Esophagus muscularis mucosa (tissue), 4 donors: ENCODE measurements at regions not wholly inside any gene's neighbourhood (a gene's known extent, or its start where the extent isn't known, plus 50 kb on each side); places are given as distances from the start of the nearest gene placed in this dataset.

Source experiments
- DNase-seq: peaks from one replicate; pipeline ENCODE4 v3.0.0-alpha.2; 2017; ENCODE audit errors: extremely low spot score
- H3K27ac ChIP-seq, 4 donors: fragments of 200-600 bp; sonication (generic); replicated peaks in 1 of 4; 1 replicate in 3 of 4; 2 replicates in 1 of 4; pipeline ENCODE4 v1.5.1; 2016 to 2019; ENCODE audit warnings: mild to moderate bottlenecking in 1 of 4
- H3K27me3 ChIP-seq, 4 donors: fragments of 200-600 bp; sonication (generic); one replicate each; pipeline versions ENCODE4 v1.5.1 to v1.6.0; 2016 to 2019
- H3K36me3 ChIP-seq, 4 donors: fragments of 200-600 bp; sonication (generic); one replicate each; pipeline ENCODE4 v1.5.1; 2016 to 2019
- H3K4me1 ChIP-seq, 4 donors: fragments of 200-600 bp; sonication (generic); one replicate each; pipeline ENCODE4 v1.5.1; 2016 to 2019
- H3K4me3 ChIP-seq, 4 donors: fragments of 200-600 bp; sonication (generic); 1 replicate in 2 of 4; 2 replicates in 2 of 4; pipeline ENCODE4 v1.5.1; 2016 to 2019; ENCODE audit warnings: mild to moderate bottlenecking in 4 of 4, moderate library complexity in 1 of 4
- H3K9me3 ChIP-seq, 4 donors: fragments of 200-600 bp; sonication (generic); 1 replicate in 3 of 4; 2 replicates in 1 of 4; pipeline ENCODE4 v1.5.1; 2016 to 2019
- CTCF ChIP-seq, 3 experiments: fragments of 200-600 bp in 2 of 3; fragments of 450-650 bp in 1 of 3; sonication (generic) in 2 of 3; IDR thresholded peaks; one replicate each; pipeline ENCODE4 v1.5.1; 2017 to 2019; ENCODE audit warnings: antibody characterized with exemption in 3 of 3, mild to moderate bottlenecking in 2 of 3, moderate library complexity in 1 of 3
- EP300 ChIP-seq: sonication (generic); formaldehyde crosslinking; IDR thresholded peaks from one replicate; pipeline ENCODE4 v1.6.1; 2017; ENCODE audit warnings: antibody characterized with exemption
- POLR2A ChIP-seq: fragments of 450-650 bp; IDR thresholded peaks from one replicate; pipeline ENCODE4 v1.6.1; 2017; ENCODE audit warnings: antibody characterized with exemption, moderate library complexity, mild to moderate bottlenecking, low read depth
- POLR2AphosphoS5 ChIP-seq, 2 donors: sonication (generic); formaldehyde crosslinking; IDR thresholded peaks; one replicate each; pipeline ENCODE4 v1.6.1; 2017; ENCODE audit warnings: antibody characterized with exemption in 2 of 2
- WGBS: methylation state at CpG from one replicate; pipeline ENCODE4 v1.1.5; 2018; 5-methylcytosine and 5-hydroxymethylcytosine counted together
- intact Hi-C: fragments of 100-400 bp; cut with DNase I; formaldehyde crosslinking; loops from one replicate; pipeline ENCODE4 v1.15.1; 2023

- Histone ChIP-seq H3K4me3 (peak overlapping the region in 1 of 4 donors; percentile 39), H3K27me3 (no peaks in the 10 kb centered on the region), H3K36me3 (no peaks in the 10 kb centered on the region), H3K4me1 (peaks cover 38 to 68% (median 63%) of the 10 kb centered on the region in 4 donors), H3K27ac (peak overlapping the region; percentile 81 to 87 (median 84)), H3K9me3 (no peaks in the 10 kb centered on the region)
- DNase-seq: no peak
- TF ChIP-seq EP300 (peak; percentile 99), POLR2A (no peak), POLR2AphosphoS5 (IDR thresholded peaks at IDR 0.05) (peak; percentile 83 to 93)
- intact Hi-C loops: no loop called here
- WGBS: 58% methylated on average over 3 of the region's 9 CpGs
Measured at GRCh38 chr10:29946953-29947700, 112.3 kb downstream of the JCAD start.

DNA sequence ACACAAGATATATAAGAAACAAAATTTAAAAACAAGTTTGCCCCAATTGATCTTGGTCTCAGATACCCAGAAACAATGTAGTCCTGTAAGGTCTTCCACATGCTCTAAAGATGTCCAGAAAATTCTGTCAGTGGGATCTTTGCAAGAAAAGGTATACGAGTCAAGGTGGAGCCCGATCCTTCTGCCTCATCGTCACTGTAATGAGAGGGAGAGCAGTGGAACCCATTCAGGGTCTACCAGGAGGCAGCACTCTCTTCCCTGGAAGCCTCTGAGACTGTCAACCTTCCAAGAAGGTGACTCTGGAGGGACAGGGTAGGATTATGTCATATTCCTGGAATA, 112.8 kb downstream of the JCAD start:
- intact Hi-C loops: no loop called here
- Histone ChIP-seq H3K9me3 (no peaks in the 10 kb centered on the region), H3K27ac (peak overlapping the region; percentile 81 to 87 (median 84)), H3K27me3 (no peaks in the 10 kb centered on the region), H3K36me3 (no peaks in the 10 kb centered on the region), H3K4me1 (peaks cover 38 to 63% (median 58%) of the 10 kb centered on the region in 4 donors), H3K4me3 (no peak overlapping the region)
- no peak for DNase-seq
- TF ChIP-seq CTCF (IDR thresholded peaks at IDR 0.05): no peak
- no peak for TF ChIP-seq POLR2A
- no peak for TF ChIP-seq POLR2AphosphoS5 (IDR thresholded peaks at IDR 0.05)
- no peak for TF ChIP-seq EP300
- 89% methylated on average over 3 of the region's 3 CpGs for WGBS

- no peak for DNase-seq
- Histone ChIP-seq H3K27me3 (no peaks in the 10 kb centered on the region), H3K36me3 (no peaks in the 10 kb centered on the region), H3K4me1 (peaks cover 7 to 12% (median 9%) of the 10 kb centered on the region in 4 donors), H3K9me3 (no peaks in the 10 kb centered on the region), H3K4me3 (no peak overlapping the region), H3K27ac (no peak overlapping the region)
- intact Hi-C loops: no loop called here
- WGBS: 100% methylated on average over 1 of the region's 1 CpG
- TF ChIP-seq POLR2AphosphoS5 (IDR thresholded peaks at IDR 0.05) (no peak), CTCF (IDR thresholded peaks at IDR 0.05) (no peak), POLR2A (no peak), EP300 (no peak)
Measured at GRCh38 chr10:29941476-29941875, 117.9 kb downstream of the JCAD start.

DNA sequence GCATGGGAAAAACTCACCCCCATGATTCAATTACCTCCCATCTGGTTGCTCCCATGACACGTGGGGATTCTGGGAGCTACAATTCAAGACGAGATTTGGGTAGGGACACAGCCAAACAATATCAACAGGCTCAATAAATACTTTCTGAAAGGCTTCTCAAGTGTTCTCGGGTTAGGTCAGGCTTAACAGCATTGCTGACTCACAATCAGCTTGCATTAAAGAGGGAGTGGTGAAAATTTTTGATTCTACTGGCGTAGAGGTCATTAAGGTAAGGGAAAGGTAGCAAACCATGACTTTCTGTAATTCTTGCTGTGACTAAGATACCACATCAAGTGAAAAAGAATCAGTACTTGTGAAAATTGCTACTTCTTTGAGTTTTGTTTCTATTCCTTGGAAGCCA, 126.4 kb downstream of the JCAD start:
- H3K27me3 ChIP-seq: no peaks in the 10 kb centered on the region
- no peak overlapping the region for H3K27ac ChIP-seq
- intact Hi-C loops: no loop called here
- peaks cover 0 to 6% (median 3%) of the 10 kb centered on the region in 4 donors for H3K9me3 ChIP-seq
- no peak for DNase-seq
- TF ChIP-seq POLR2A: no peak
- TF ChIP-seq EP300: no peak
- H3K4me1 ChIP-seq: no peaks in the 10 kb centered on the region
- no peak overlapping the region for H3K4me3 ChIP-seq
- WGBS: 86% methylated on average over 4 of the region's 4 CpGs
- no peaks in the 10 kb centered on the region for H3K36me3 ChIP-seq

- 86% methylated on average over 2 of the region's 2 CpGs for WGBS
- Histone ChIP-seq H3K27ac (no peak overlapping the region), H3K27me3 (no peaks in the 10 kb centered on the region), H3K36me3 (no peaks in the 10 kb centered on the region), H3K9me3 (peaks cover 0 to 6% (median 3%) of the 10 kb centered on the region in 4 donors), H3K4me3 (no peak overlapping the region), H3K4me1 (no peaks in the 10 kb centered on the region)
- no peak for DNase-seq
- intact Hi-C loops: no loop called here
- no peak for TF ChIP-seq POLR2A
- TF ChIP-seq EP300: no peak
- TF ChIP-seq CTCF (IDR thresholded peaks at IDR 0.05): no peak
- TF ChIP-seq POLR2AphosphoS5 (IDR thresholded peaks at IDR 0.05): no peak
Measured at GRCh38 chr10:29931833-29932232, 127.6 kb downstream of the JCAD start.
